GM10266 (cell line): ENCODE measurements at regions not wholly inside any gene's neighbourhood (a gene's known extent, or its start where the extent isn't known, plus 50 kb on each side); places are given as distances from the start of the nearest gene placed in this dataset.
"Not testable (repeated sequence)": the region's sequence is repeated elsewhere in the genome, so short reads cannot be mapped to it uniquely, and the experiment has no call there.

ENCODE experiments used
- DNase-seq: peaks from one replicate; pipeline ENCODE4 v3.0.0; 2012; ENCODE audit errors: extremely low spot score
- CTCF ChIP-seq: IDR thresholded peaks from 2 replicates; pipeline ENCODE4 v1.5.1; 2012; ENCODE audit warnings: mild to moderate bottlenecking, low read depth; ENCODE audit not compliant: control insufficient read depth, insufficient read depth; ENCODE audit errors: missing control alignments

- no peak for DNase-seq
- TF ChIP-seq CTCF: no peak
Measured at GRCh38 chr1:72439036-72439435, 156.7 kb upstream of the NEGR1 start.

- no peak for DNase-seq
- TF ChIP-seq CTCF: no peak
Measured at GRCh38 chr1:72438270-72438669, 155.9 kb upstream of the NEGR1 start.

GRCh38 chr1:72435025-72435424 is 152.7 kb upstream of the NEGR1 start:
- DNase-seq: no peak
- no peak for TF ChIP-seq CTCF

- no peak for DNase-seq
- TF ChIP-seq CTCF: no peak
Measured at GRCh38 chr1:72434070-72434469, 151.7 kb upstream of the NEGR1 start.

GRCh38 chr1:72433591-72433990 is 151.3 kb upstream of the NEGR1 start:
- no peak for TF ChIP-seq CTCF
- no peak for DNase-seq

GRCh38 chr1:72432645-72433267 is 150.4 kb upstream of the NEGR1 start:
- TF ChIP-seq CTCF: no peak
- no peak for DNase-seq

GRCh38 chr1:72431810-72432209 is 149.5 kb upstream of the NEGR1 start:
- DNase-seq: no peak

GRCh38 chr1:72428276-72428675 is 145.9 kb upstream of the NEGR1 start:
- not testable (repeated sequence) for DNase-seq

More at GRCh38 chr1:72431810-72432209, 149.5 kb upstream of the NEGR1 start:
- no peak for TF ChIP-seq CTCF
